ENCODE measurements at regions not wholly inside any gene's neighbourhood (a gene's known extent, or its start where the extent isn't known, plus 50 kb on each side); places are given as distances from the start of the nearest gene placed in this dataset.

DNA sequence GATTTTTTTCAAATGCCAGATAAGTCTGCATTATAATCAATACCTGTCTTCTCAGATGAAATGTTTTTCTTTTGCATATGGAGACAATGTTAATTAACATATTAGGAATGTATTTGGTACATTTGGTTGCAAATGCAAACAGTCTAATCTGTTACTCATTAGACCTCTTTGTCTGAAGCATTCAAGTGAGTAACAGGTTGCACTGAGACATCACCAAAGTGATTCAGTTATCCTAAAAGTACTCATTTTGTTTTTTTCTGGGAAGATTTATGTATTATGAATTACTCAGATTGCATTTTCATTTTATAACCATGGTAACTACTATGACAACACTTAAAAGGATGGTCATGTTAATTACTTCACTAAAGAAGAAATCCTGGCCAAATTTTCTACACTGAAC, 513.6 kb downstream of the HTR7 start:
- TF ChIP-seq, protein P1, sequence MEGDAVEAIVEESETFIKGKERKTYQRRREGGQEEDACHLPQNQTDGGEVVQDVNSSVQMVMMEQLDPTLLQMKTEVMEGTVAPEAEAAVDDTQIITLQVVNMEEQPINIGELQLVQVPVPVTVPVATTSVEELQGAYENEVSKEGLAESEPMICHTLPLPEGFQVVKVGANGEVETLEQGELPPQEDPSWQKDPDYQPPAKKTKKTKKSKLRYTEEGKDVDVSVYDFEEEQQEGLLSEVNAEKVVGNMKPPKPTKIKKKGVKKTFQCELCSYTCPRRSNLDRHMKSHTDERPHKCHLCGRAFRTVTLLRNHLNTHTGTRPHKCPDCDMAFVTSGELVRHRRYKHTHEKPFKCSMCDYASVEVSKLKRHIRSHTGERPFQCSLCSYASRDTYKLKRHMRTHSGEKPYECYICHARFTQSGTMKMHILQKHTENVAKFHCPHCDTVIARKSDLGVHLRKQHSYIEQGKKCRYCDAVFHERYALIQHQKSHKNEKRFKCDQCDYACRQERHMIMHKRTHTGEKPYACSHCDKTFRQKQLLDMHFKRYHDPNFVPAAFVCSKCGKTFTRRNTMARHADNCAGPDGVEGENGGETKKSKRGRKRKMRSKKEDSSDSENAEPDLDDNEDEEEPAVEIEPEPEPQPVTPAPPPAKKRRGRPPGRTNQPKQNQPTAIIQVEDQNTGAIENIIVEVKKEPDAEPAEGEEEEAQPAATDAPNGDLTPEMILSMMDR (IDR thresholded peaks at IDR 0.05; ENCODE audit: insufficient read depth, low read depth, low read length): no peak
- TF ChIP-seq EZH2 (IDR thresholded peaks at IDR 0.05; ENCODE audit: insufficient read depth, low read length): no peak
